ENCODE measurements at regions not wholly inside any gene's neighbourhood (a gene's known extent, or its start where the extent isn't known, plus 50 kb on each side); places are given as distances from the start of the nearest gene placed in this dataset.

DNA sequence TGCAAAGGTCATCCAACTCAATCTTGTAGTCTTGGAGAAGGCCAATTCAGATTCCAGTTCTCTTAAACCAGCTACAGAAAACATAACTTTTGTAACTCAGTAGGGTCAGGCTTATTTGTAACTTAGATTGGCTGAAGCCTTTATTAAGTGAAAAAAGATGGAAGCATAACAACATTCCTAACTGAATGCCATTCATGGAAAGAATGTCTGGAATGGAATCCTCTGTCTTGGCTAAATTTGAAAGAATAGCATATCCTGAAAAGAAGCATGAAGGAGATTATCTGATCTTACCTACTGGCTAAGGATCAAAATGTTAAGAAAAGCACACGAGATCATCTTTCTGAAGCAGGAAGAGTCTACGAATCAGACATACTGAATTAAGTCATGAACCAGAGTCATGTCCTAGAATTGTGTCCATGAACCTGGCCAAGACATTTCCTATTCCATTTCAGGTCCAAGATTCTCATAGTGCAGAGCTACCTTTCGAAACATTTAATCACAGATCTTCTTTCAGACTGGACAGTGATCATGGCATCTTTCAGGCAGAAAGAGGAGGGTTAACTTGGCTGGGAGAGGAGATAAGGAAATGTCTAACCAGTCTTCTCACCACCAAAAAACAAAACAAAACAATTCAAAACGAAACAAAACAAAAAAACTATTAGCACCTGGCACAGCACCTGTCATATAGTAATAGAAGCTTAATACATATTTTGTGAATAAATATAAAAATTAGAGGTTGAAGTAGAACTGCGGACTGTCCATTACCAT is 75.6 kb downstream of the XCL2 start:
- no peak for TF ChIP-seq POLR2A (IDR thresholded peaks at IDR 0.05)
- TF ChIP-seq, protein P1, sequence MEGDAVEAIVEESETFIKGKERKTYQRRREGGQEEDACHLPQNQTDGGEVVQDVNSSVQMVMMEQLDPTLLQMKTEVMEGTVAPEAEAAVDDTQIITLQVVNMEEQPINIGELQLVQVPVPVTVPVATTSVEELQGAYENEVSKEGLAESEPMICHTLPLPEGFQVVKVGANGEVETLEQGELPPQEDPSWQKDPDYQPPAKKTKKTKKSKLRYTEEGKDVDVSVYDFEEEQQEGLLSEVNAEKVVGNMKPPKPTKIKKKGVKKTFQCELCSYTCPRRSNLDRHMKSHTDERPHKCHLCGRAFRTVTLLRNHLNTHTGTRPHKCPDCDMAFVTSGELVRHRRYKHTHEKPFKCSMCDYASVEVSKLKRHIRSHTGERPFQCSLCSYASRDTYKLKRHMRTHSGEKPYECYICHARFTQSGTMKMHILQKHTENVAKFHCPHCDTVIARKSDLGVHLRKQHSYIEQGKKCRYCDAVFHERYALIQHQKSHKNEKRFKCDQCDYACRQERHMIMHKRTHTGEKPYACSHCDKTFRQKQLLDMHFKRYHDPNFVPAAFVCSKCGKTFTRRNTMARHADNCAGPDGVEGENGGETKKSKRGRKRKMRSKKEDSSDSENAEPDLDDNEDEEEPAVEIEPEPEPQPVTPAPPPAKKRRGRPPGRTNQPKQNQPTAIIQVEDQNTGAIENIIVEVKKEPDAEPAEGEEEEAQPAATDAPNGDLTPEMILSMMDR (IDR thresholded peaks at IDR 0.05): no peak
- no peak for TF ChIP-seq EP300 (IDR thresholded peaks at IDR 0.05)

Data from tibial nerve (tissue), 4 donors.